Activated T-helper 9 cell treated with anti-CD3 and anti-CD28 coated beads, Interleukin-2, amount 50 U/mL, for 16 hours (primary cell): ENCODE measurements at regions not wholly inside any gene's neighbourhood (a gene's known extent, or its start where the extent isn't known, plus 50 kb on each side); places are given as distances from the start of the nearest gene placed in this dataset.

Experiments
- DNase-seq: peaks from one replicate; pipeline ENCODE4 v3.0.0-alpha.2; 2020; ENCODE audit warnings: low read depth

- no peak for DNase-seq
These were observed 373.0 kb downstream of the MID1IP1 start for GRCh38 chrX:39174241-39174771.

GRCh38 chrX:39174772-39175417 lies 373.6 kb downstream of the MID1IP1 start:
- DNase-seq = no peak

GRCh38 chrX:39175418-39176057 lies 374.3 kb downstream of the MID1IP1 start:
- no peak for DNase-seq

- DNase-seq = no peak
These were observed 374.8 kb downstream of the MID1IP1 start for GRCh38 chrX:39176105-39176504.

- no peak for DNase-seq
These were observed 388.2 kb downstream of the MID1IP1 start for GRCh38 chrX:39189431-39189830.

- DNase-seq = no peak
These were observed 393.4 kb downstream of the MID1IP1 start for GRCh38 chrX:39194673-39195072.

- no peak for DNase-seq
These were observed 393.9 kb downstream of the MID1IP1 start for GRCh38 chrX:39195156-39195555.

GRCh38 chrX:39196192-39197102 lies 395.2 kb downstream of the MID1IP1 start:
- no peak for DNase-seq

- DNase-seq = no peak
These were observed 398.2 kb downstream of the MID1IP1 start for GRCh38 chrX:39199429-39199828.

GRCh38 chrX:39201305-39201990 lies 400.2 kb downstream of the MID1IP1 start:
- no peak for DNase-seq

GRCh38 chrX:39202641-39203040 lies 401.4 kb downstream of the MID1IP1 start:
- DNase-seq = no peak

GRCh38 chrX:39203427-39203826 lies 402.2 kb downstream of the MID1IP1 start:
- DNase-seq = no peak

- no peak for DNase-seq
These were observed 403.1 kb downstream of the MID1IP1 start for GRCh38 chrX:39204353-39204752.

GRCh38 chrX:39204945-39205344 lies 403.7 kb downstream of the MID1IP1 start:
- DNase-seq = no peak

- DNase-seq = no peak
These were observed 404.2 kb downstream of the MID1IP1 start for GRCh38 chrX:39205467-39205866.

GRCh38 chrX:39206399-39207145 lies 405.3 kb downstream of the MID1IP1 start:
- DNase-seq = no peak

GRCh38 chrX:39211501-39211900 lies 410.2 kb downstream of the MID1IP1 start:
- no peak for DNase-seq

GRCh38 chrX:39212456-39212855 lies 411.2 kb downstream of the MID1IP1 start:
- no peak for DNase-seq

GRCh38 chrX:39214387-39215126 lies 413.3 kb downstream of the MID1IP1 start:
- DNase-seq = no peak

- DNase-seq = no peak
These were observed 419.7 kb downstream of the MID1IP1 start for GRCh38 chrX:39220952-39221351.
